K562 (cell line): ENCODE measurements at regions not wholly inside any gene's neighbourhood (a gene's known extent, or its start where the extent isn't known, plus 50 kb on each side); places are given as distances from the start of the nearest gene placed in this dataset.

Experiments
- ATAC-seq: fragments of 200-7000 bp; cut with Tn5 transposase; 3 replicates; pipeline ENCODE4 v1.9.1; 2020; ENCODE audit warnings: moderate library complexity
- BruUV-seq: library from RNA; stranded (reverse); fragments of 400-500 nt; replicated peaks from 2 replicates; lab custom pipeline; 2021; lab: Mats Ljungman, UMichigan
- CTCF ChIA-PET: fragments of 300-600 bp; formaldehyde crosslinking; extraction: SDS; loops from one replicate; lab custom pipeline; 2021; ENCODE audit warnings: low intra/inter-chr PET ratio; lab: Yijun Ruan, JAX
- POLR2A ChIA-PET: fragments of 300-600, 350-650 bp; sonication (Branson Sonifier 250); formaldehyde crosslinking; extraction: SDS; loops from one replicate; lab custom pipeline; 2021; ENCODE audit warnings: antibody characterized with exemption, inconsistent platforms; lab: Yijun Ruan, JAX
- DNase-seq, 4 experiments: peaks; one replicate each; pipeline versions ENCODE4 v3.0.0 to v3.0.0-alpha.2; 2011 to 2018; ENCODE audit warnings: low spot score in 3 of 4, mixed read lengths in 3 of 4; ENCODE audit errors: extremely low read depth in 1 of 4
- FAIRE-seq: peaks from 2 replicates; lab custom pipeline; 2011; peaks lifted over from hg19 to GRCh38; lab: Jason Lieb, UNC
- H2AFZ ChIP-seq: 2 replicates; pipeline ENCODE4 v1.6.0; 2011; ENCODE audit warnings: low read depth, low read length, control low read depth, inconsistent platforms
- H3K27ac ChIP-seq: fragments of 200-600 bp; 3 replicates; pipeline ENCODE4 v1.8.0; 2011; ENCODE audit warnings: low read depth, mild to moderate bottlenecking, control low read depth, inconsistent platforms, low read length, moderate library complexity, mixed read lengths; ENCODE audit errors: extremely low read depth
- H3K27me3 ChIP-seq, 2 experiments: fragments of 300-600 bp in 1 of 2; 2 replicates in 1 of 2; 3 replicates in 1 of 2; pipeline versions ENCODE4 v1.6.0 to v1.8.0; 2011; ENCODE audit warnings: inconsistent platforms in 2 of 2, low read length in 2 of 2, mild to moderate bottlenecking in 1 of 2, mixed read lengths in 1 of 2, moderate library complexity in 1 of 2; ENCODE audit not compliant: control insufficient read depth in 2 of 2, insufficient read depth in 2 of 2
- H3K36me3 ChIP-seq: fragments of 300-600 bp; 3 replicates; pipeline ENCODE4 v1.8.0; 2011; ENCODE audit warnings: mild to moderate bottlenecking, low read length, inconsistent platforms; ENCODE audit not compliant: control insufficient read depth, insufficient read depth
- H3K4me1 ChIP-seq, 2 experiments: fragments of 200-600 bp in 1 of 2; replicated peaks in 1 of 2; 2 replicates in 1 of 2; 3 replicates in 1 of 2; pipeline versions ENCODE4 v1.5.1 to v1.8.0; 2011; ENCODE audit warnings: inconsistent platforms in 2 of 2, low read length in 2 of 2, mild to moderate bottlenecking in 1 of 2, mixed read lengths in 1 of 2, moderate library complexity in 1 of 2; ENCODE audit not compliant: control insufficient read depth in 2 of 2, insufficient read depth in 2 of 2
- H3K4me2 ChIP-seq: 2 replicates; pipeline ENCODE4 v1.6.1; 2011; ENCODE audit warnings: low read length, control low read depth, inconsistent platforms, mixed read lengths; ENCODE audit not compliant: insufficient read depth
- H3K4me3 ChIP-seq: fragments of 200-600 bp; sonication (generic), shearing (Covaris generic); 2 replicates; pipeline ENCODE4 v1.5.1; 2016; ENCODE audit warnings: control low read depth, inconsistent platforms
- H3K79me2 ChIP-seq: fragments of 200-600 bp; 3 replicates; pipeline ENCODE4 v1.8.0; 2011; ENCODE audit warnings: low read length, inconsistent platforms; ENCODE audit not compliant: control insufficient read depth, insufficient read depth
- H3K9ac ChIP-seq, 2 experiments: 2 replicates each; pipeline versions ENCODE4 v1.6.0 to v1.6.1; 2011; ENCODE audit warnings: low read depth in 2 of 2, low read length in 2 of 2, control low read depth in 1 of 2, inconsistent platforms in 1 of 2, mild to moderate bottlenecking in 1 of 2, mixed read lengths in 1 of 2; ENCODE audit not compliant: insufficient read depth in 1 of 2
- H3K9me1 ChIP-seq: one replicate; pipeline ENCODE4 v1.6.0; 2011; ENCODE audit warnings: inconsistent platforms, mild to moderate bottlenecking, low read length, moderate library complexity; ENCODE audit not compliant: control insufficient read depth, insufficient read depth
- H3K9me3 ChIP-seq: replicated peaks from 2 replicates; pipeline ENCODE4 v1.5.1; 2011; ENCODE audit warnings: low read depth, low read length, inconsistent platforms; ENCODE audit not compliant: control insufficient read depth, insufficient read depth
- H4K20me1 ChIP-seq: replicated peaks from 2 replicates; pipeline ENCODE4 v1.6.1; 2011; ENCODE audit warnings: low read length, inconsistent platforms, mixed read lengths; ENCODE audit not compliant: control insufficient read depth, insufficient read depth
- DDX20 ChIP-seq: fragments of 450-650 bp; IDR thresholded peaks from 2 replicates; pipeline ENCODE4 v1.6.1; 2016; ENCODE audit warnings: missing genetic modification characterization, low read depth, mild to moderate bottlenecking, missing compliant biosample characterization, moderate library complexity
- FOXP4 ChIP-seq: sonication (generic); formaldehyde crosslinking; IDR thresholded peaks from 2 replicates; pipeline ENCODE4 v1.8.0; 2022; ENCODE audit warnings: mild to moderate bottlenecking, missing genetic modification reagents, borderline replicate concordance
- GTF3C2 ChIP-seq: IDR thresholded peaks from 3 replicates; pipeline ENCODE4 v1.6.1; 2011; ENCODE audit warnings: borderline replicate concordance, mild to moderate bottlenecking, moderate library complexity; ENCODE audit not compliant: insufficient read length; ENCODE audit errors: extremely low read depth
- HMBOX1 ChIP-seq: sonication (generic); IDR thresholded peaks from 2 replicates; pipeline ENCODE4 v1.6.1; 2016
- HSF4 ChIP-seq: fragments of 250-450 bp; sonication (Bioruptor Pico); IDR thresholded peaks from 2 replicates; pipeline ENCODE4 v2.1.2; 2022; ENCODE audit warnings: mild to moderate bottlenecking, moderate library complexity, borderline replicate concordance
- KLF1 ChIP-seq: fragments of 450-650 bp; IDR thresholded peaks from 2 replicates; pipeline ENCODE4 v1.6.1; 2016; ENCODE audit warnings: missing genetic modification characterization, missing compliant biosample characterization
- LEF1 ChIP-seq: fragments of 450-650 bp; IDR thresholded peaks from 2 replicates; pipeline ENCODE4 v1.6.1; 2016; ENCODE audit warnings: mild to moderate bottlenecking
- RBM17 ChIP-seq: fragments of 200-400 bp; formaldehyde crosslinking; IDR thresholded peaks from 2 replicates; pipeline ENCODE4 v1.6.1; 2017; ENCODE audit warnings: low read depth, mild to moderate bottlenecking, low read length, borderline replicate concordance
- TAF7 ChIP-seq: fragments of 450-650 bp; IDR thresholded peaks from 2 replicates; pipeline ENCODE4 v1.6.1; 2016; ENCODE audit warnings: missing genetic modification characterization, missing compliant biosample characterization
- YBX1 ChIP-seq: fragments of 450-650 bp; IDR thresholded peaks from 2 replicates; pipeline ENCODE4 v1.7.1; 2016; ENCODE audit warnings: mild to moderate bottlenecking
- ZEB2 ChIP-seq: fragments of 450-650 bp; IDR thresholded peaks from 2 replicates; pipeline ENCODE4 v1.6.1; 2016
- ZNF398 ChIP-seq: fragments of 250-450 bp; sonication (Bioruptor Pico); IDR thresholded peaks from 2 replicates; pipeline ENCODE4 v1.8.0; 2021; ENCODE audit warnings: moderate library complexity, mild to moderate bottlenecking, inconsistent platforms
- WGBS: fragments of 100-300 bp; shearing (Covaris generic); methylation state at CpG from one replicate; pipeline ENCODE4 v1.1.6; 2016; ENCODE audit warnings: low coverage, mixed read lengths; ENCODE audit not compliant: insufficient coverage; ENCODE audit errors: missing lambda C conversion rate; 5-methylcytosine and 5-hydroxymethylcytosine counted together
- in situ Hi-C: fragments of 300-500 bp; cut with MboI; formaldehyde crosslinking; loops from 4 replicates; pipeline ENCODE4 v1.15.0; 2018; ENCODE audit warnings: inconsistent platforms, mixed read lengths
- intact Hi-C: fragments of 100-400 bp; cut with micrococcal nuclease; formaldehyde crosslinking; loops from 2 replicates; pipeline ENCODE4 v1.14.2; 2022

GRCh38 chr9:106314476-106314875 lies 548.5 kb upstream of the ZNF462 start:
- in situ Hi-C loops (no loop called here), intact Hi-C loops (no loop called here)
- no peak for DNase-seq
- no peaks in the 10 kb centered on the region for H3K4me1 ChIP-seq
- H2AFZ ChIP-seq = no peak overlapping the region
- no peak overlapping the region for H3K4me3 ChIP-seq
- H4K20me1 ChIP-seq = no peaks in the 10 kb centered on the region
- H3K9ac ChIP-seq = no peak overlapping the region
- no peaks in the 10 kb centered on the region for H3K27me3 ChIP-seq
- POLR2A ChIA-PET = interaction anchor here (0.6 kb wide), 1 partner anchor 26 kb away, joined by 4 read pairs; no protein-coding TSS in a partner anchor
- TF ChIP-seq ZNF398 (CRISPR knock-in tag) = no peak
- no peak for TF ChIP-seq DDX20
- TF ChIP-seq FOXP4 (CRISPR knock-in tag) = no peak
- TF ChIP-seq YBX1 = no peak
- no peak for TF ChIP-seq KLF1
- no peak for TF ChIP-seq TAF7 (tag)
- no peak for TF ChIP-seq RBM17
- TF ChIP-seq GTF3C2 = no peak
- TF ChIP-seq LEF1 = no peak
- TF ChIP-seq HSF4 (CRISPR knock-in tag) = no peak
- no peak for TF ChIP-seq HMBOX1
- no peak for TF ChIP-seq ZEB2
- H3K9me3 ChIP-seq = no peaks in the 10 kb centered on the region
- no peak overlapping the region for H3K27ac ChIP-seq
- no peak for ATAC-seq
- BruUV-seq = no TSS peak
- no peaks in the 10 kb centered on the region for H3K79me2 ChIP-seq
- WGBS = 0% methylated on average over 1 of the region's 1 CpG
- H3K9me1 ChIP-seq = no peaks in the 10 kb centered on the region
- FAIRE-seq = no peak
- CTCF ChIA-PET = no interaction called here
- H3K4me2 ChIP-seq = no peak overlapping the region
- H3K36me3 ChIP-seq = no peaks in the 10 kb centered on the region
